OCI-LY7 (cell line): ENCODE measurements at regions not wholly inside any gene's neighbourhood (a gene's known extent, or its start where the extent isn't known, plus 50 kb on each side); places are given as distances from the start of the nearest gene placed in this dataset.

Experiments used
- BruUV-seq: library from RNA; stranded (reverse); fragments of 400-500 nt; replicated peaks from 2 replicates; lab custom pipeline; 2021; lab: Mats Ljungman, UMichigan
- CTCF ChIA-PET: fragments of 300-600 bp; sonication (Branson Sonifier 250); formaldehyde crosslinking; loops from one replicate; lab custom pipeline; 2022; ENCODE audit warnings: antibody characterized with exemption; ENCODE audit not compliant: unreplicated experiment; lab: Charles Lee
- POLR2A ChIA-PET: fragments of 300-600 bp; sonication (Branson Sonifier 250); formaldehyde crosslinking; loops from one replicate; lab custom pipeline; 2022; ENCODE audit warnings: antibody characterized with exemption; lab: Charles Lee
- DNase-seq: peaks from one replicate; pipeline ENCODE4 v3.0.0-alpha.2; 2015; ENCODE audit warnings: low spot score
- H2AFZ ChIP-seq: fragments of 200-600 bp; sonication (generic), shearing (Covaris generic); 2 replicates; pipeline ENCODE4 v1.6.1; 2014; ENCODE audit warnings: mild to moderate bottlenecking, antibody characterized with exemption, low read length, moderate library complexity
- H3K27ac ChIP-seq: fragments of 200-600 bp; sonication (generic); 2 replicates; pipeline ENCODE4 v1.5.1; 2014; ENCODE audit warnings: mixed run types, low read depth, mild to moderate bottlenecking, moderate library complexity, low read length, inconsistent platforms; ENCODE audit not compliant: poor library complexity, severe bottlenecking
- H3K36me3 ChIP-seq: fragments of 200-600 bp; sonication (generic); 2 replicates; pipeline ENCODE4 v1.6.1; 2014; ENCODE audit warnings: mild to moderate bottlenecking, antibody characterized with exemption, low read length, moderate library complexity, mixed read lengths; ENCODE audit not compliant: insufficient read depth
- H3K4me1 ChIP-seq: fragments of 200-600 bp; sonication (generic); 2 replicates; pipeline ENCODE4 v1.5.1; 2014; ENCODE audit warnings: mild to moderate bottlenecking, low read length; ENCODE audit not compliant: insufficient read depth, poor library complexity, severe bottlenecking
- H3K4me2 ChIP-seq: fragments of 200-600 bp; sonication (generic); 2 replicates; pipeline ENCODE4 v1.6.1; 2014; ENCODE audit warnings: mild to moderate bottlenecking, low read length
- H3K4me3 ChIP-seq: fragments of 200-600 bp; sonication (generic); 2 replicates; pipeline ENCODE4 v1.5.1; 2014; ENCODE audit warnings: mild to moderate bottlenecking, low read depth, low read length; ENCODE audit not compliant: poor library complexity, severe bottlenecking
- H3K79me2 ChIP-seq: fragments of 200-600 bp; sonication (generic); 2 replicates; pipeline ENCODE4 v1.6.1; 2016; ENCODE audit warnings: low read depth, mild to moderate bottlenecking, low read length, moderate library complexity, mixed read lengths; ENCODE audit not compliant: insufficient read depth
- H3K9me2 ChIP-seq: fragments of 200-600 bp; sonication (generic); 2 replicates; pipeline ENCODE4 v1.6.1; 2016; ENCODE audit warnings: mild to moderate bottlenecking, low read length, mixed read lengths; ENCODE audit not compliant: insufficient read depth
- H3K9me3 ChIP-seq: fragments of 200-600 bp; sonication (generic); 2 replicates; pipeline ENCODE4 v1.6.1; 2014; ENCODE audit warnings: mild to moderate bottlenecking, mixed run types, low read length, mixed read lengths
- H4K20me1 ChIP-seq: fragments of 200-600 bp; sonication (generic); 2 replicates; pipeline ENCODE4 v1.6.1; 2014; ENCODE audit warnings: mild to moderate bottlenecking, antibody characterized with exemption, low read length, moderate library complexity, mixed read lengths; ENCODE audit not compliant: insufficient read depth
- EZH2phosphoT487 ChIP-seq: fragments of 200-600 bp; sonication (generic); IDR thresholded peaks from 2 replicates; pipeline ENCODE4 v1.6.1; 2018; ENCODE audit warnings: low read depth, borderline replicate concordance, mild to moderate bottlenecking, mixed run types, antibody characterized with exemption, low read length, moderate library complexity, mixed read lengths
- intact Hi-C: fragments of 100-400 bp; cut with micrococcal nuclease; formaldehyde crosslinking; loops from one replicate; pipeline ENCODE4 v1.10.0; 2022; ENCODE audit not compliant: unreplicated experiment
- TF ChIP-seq, protein P1 (sequence below): fragments of 200-600 bp; sonication (generic); conservative IDR thresholded peaks from 2 replicates; pipeline ENCODE4 v1.5.1; 2014; ENCODE audit warnings: mild to moderate bottlenecking, antibody characterized with exemption, low read length, moderate library complexity, mixed read lengths

DNA sequence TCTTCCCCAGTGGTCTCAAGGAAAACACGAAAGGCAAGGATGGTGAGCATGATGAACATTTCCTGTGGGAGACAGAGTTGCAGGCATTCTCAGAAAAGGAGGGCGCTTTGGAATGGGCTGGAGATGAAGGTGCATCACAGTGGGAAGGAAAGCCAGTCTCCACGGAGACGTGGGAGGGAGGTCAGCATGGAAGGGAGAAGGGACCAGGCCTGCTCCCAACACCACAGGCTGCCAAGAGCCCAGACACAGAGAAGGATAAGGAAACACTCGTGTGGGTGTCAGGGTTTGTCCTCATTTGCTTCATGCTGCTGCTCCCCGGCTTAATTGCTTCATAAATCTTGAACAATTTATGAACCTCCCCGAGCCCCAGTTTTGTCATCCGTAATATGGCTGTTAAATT, 231.5 kb upstream of the ZNF32 start:
- Histone ChIP-seq H3K79me2 (no peaks in the 10 kb centered on the region), H2AFZ (no peak overlapping the region), H3K27ac (no peak overlapping the region), H4K20me1 (no peaks in the 10 kb centered on the region), H3K4me2 (no peak overlapping the region), H3K36me3 (no peaks in the 10 kb centered on the region), H3K4me1 (no peaks in the 10 kb centered on the region), H3K9me3 (no peaks in the 10 kb centered on the region), H3K9me2 (no peaks in the 10 kb centered on the region), H3K4me3 (no peak overlapping the region)
- DNase-seq: no peak
- ChIA-PET POLR2A (interaction anchor here (0.8 to 1.2 kb wide), 3 partner anchors 9 to 57 kb away, joined by 3 to 6 read pairs (median 3); no protein-coding TSS in a partner anchor), CTCF (no interaction called here)
- intact Hi-C loops: no loop called here
- BruUV-seq: no TSS peak
- TF ChIP-seq EZH2phosphoT487: no peak
- TF ChIP-seq, protein P1, sequence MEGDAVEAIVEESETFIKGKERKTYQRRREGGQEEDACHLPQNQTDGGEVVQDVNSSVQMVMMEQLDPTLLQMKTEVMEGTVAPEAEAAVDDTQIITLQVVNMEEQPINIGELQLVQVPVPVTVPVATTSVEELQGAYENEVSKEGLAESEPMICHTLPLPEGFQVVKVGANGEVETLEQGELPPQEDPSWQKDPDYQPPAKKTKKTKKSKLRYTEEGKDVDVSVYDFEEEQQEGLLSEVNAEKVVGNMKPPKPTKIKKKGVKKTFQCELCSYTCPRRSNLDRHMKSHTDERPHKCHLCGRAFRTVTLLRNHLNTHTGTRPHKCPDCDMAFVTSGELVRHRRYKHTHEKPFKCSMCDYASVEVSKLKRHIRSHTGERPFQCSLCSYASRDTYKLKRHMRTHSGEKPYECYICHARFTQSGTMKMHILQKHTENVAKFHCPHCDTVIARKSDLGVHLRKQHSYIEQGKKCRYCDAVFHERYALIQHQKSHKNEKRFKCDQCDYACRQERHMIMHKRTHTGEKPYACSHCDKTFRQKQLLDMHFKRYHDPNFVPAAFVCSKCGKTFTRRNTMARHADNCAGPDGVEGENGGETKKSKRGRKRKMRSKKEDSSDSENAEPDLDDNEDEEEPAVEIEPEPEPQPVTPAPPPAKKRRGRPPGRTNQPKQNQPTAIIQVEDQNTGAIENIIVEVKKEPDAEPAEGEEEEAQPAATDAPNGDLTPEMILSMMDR: no peak

- ChIA-PET POLR2A (no interaction called here), CTCF (no interaction called here)
- H3K4me2 ChIP-seq: no peak overlapping the region
- H4K20me1 ChIP-seq: no peaks in the 10 kb centered on the region
- no peaks in the 10 kb centered on the region for H3K79me2 ChIP-seq
- H3K9me3 ChIP-seq: no peaks in the 10 kb centered on the region
- H3K9me2 ChIP-seq: no peaks in the 10 kb centered on the region
- no peaks in the 10 kb centered on the region for H3K4me1 ChIP-seq
- no peak for DNase-seq
- no peak overlapping the region for H3K4me3 ChIP-seq
- H3K36me3 ChIP-seq: no peaks in the 10 kb centered on the region
- H3K27ac ChIP-seq: no peak overlapping the region
- BruUV-seq: no TSS peak
- H2AFZ ChIP-seq: no peak overlapping the region
- intact Hi-C loops: no loop called here
- TF ChIP-seq, protein P1: no peak
- no peak for TF ChIP-seq EZH2phosphoT487
Measured at GRCh38 chr10:43879742-43880141, 231.1 kb upstream of the ZNF32 start.

- intact Hi-C loops: no loop called here
- Histone ChIP-seq H4K20me1 (no peaks in the 10 kb centered on the region), H3K27ac (no peak overlapping the region), H2AFZ (no peak overlapping the region), H3K9me2 (no peaks in the 10 kb centered on the region), H3K9me3 (no peaks in the 10 kb centered on the region), H3K4me3 (no peak overlapping the region), H3K79me2 (no peaks in the 10 kb centered on the region), H3K36me3 (no peaks in the 10 kb centered on the region), H3K4me2 (no peak overlapping the region), H3K4me1 (no peaks in the 10 kb centered on the region)
- POLR2A ChIA-PET: no interaction called here
- TF ChIP-seq, protein P1: no peak
- no peak for TF ChIP-seq EZH2phosphoT487
- no peak for DNase-seq
- BruUV-seq: no TSS peak
- CTCF ChIA-PET: no interaction called here
Measured at GRCh38 chr10:43879162-43879561, 230.5 kb upstream of the ZNF32 start.
